Head of caudate nucleus (tissue), 42 donors: ENCODE measurements at regions not wholly inside any gene's neighbourhood (a gene's known extent, or its start where the extent isn't known, plus 50 kb on each side); places are given as distances from the start of the nearest gene placed in this dataset.

Experiments used
- DNase-seq, 42 donors: peaks; one replicate each; pipeline versions ENCODE4 v3.0.0 to v3.0.0-alpha.2; 2020 to 2021; ENCODE audit warnings: mixed read lengths in 7 of 42
- intact Hi-C: fragments of 100-400 bp; cut with DNase I; formaldehyde crosslinking; loops from one replicate; pipeline ENCODE4 v1.15.0; 2022

DNA sequence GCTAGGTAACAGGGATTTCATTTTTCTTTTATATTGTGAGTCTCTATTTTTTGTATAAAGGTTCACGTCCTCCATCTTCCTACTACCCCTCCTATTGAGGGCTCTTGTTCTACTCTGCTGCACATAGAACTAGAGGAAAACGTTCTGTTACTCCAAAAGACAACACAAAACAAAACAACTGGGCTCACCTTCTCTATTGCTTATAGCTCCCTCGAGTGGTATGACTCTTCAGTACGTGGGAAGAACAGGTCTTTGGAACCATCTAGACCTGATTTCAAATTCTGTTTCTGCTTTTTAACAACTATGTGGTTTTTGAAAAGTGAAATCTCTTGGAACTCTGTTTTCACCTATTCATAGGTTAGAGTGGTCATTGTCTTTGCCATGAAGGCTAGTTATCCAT lies 515.3 kb downstream of the SOX2 start:
- DNase-seq: no peak
- intact Hi-C loops: no loop called here

DNA sequence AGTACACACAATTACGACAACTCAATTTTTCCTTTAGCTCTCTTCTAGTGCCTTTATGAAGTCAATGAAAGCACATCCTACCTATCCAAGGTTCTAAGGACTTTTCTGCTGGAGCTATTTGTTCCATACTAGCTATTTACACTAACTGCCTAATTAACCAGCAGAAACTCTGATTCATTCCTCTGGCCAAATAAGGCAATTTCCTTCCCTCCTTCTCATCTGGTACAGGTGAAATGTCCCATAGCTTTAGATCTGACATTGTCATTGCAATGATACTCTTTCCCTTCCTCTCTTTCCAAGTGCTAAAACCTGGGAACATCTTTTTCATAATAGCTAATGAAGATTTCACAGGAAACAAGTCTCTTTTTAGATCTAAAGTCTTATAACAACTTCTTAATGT lies 521.7 kb downstream of the SOX2 start:
- DNase-seq: no peak
- intact Hi-C loops: no loop called here

DNA sequence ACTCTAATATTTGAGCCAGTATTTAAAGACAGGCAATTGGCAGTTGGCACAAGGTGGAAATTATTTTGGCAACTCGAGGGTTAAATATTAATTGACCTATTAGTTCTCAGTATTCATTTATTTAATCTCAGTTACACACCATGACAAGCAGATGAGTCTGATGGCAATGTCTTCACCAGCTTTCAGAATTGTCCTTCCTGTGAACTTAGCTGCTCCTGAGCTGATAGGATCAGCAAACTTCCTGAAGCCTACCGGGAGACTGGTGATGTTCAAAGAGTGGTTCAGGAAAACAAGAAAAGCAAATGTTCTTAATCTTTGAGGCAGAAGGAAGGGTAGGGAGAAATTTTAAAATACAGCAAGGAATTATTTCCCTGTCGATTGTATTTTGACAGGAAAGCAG lies 522.2 kb downstream of the SOX2 start:
- intact Hi-C loops: no loop called here

GRCh38 chr3:182234881-182235280 lies 523.2 kb downstream of the SOX2 start:
- intact Hi-C loops: loop anchor here (5.0 kb wide), 1 partner anchor 353 kb away; no protein-coding TSS in a partner anchor
- DNase-seq: no peak

More for the DNA sequence above, 522.2 kb downstream of the SOX2 start:
- no peak for DNase-seq

- intact Hi-C loops: loop anchor here (5.0 kb wide), 1 partner anchor 353 kb away; no protein-coding TSS in a partner anchor
- no peak for DNase-seq
These were observed 523.8 kb downstream of the SOX2 start for GRCh38 chr3:182235504-182235903.

GRCh38 chr3:182238126-182238525 lies 526.4 kb downstream of the SOX2 start:
- peak; percentile 10 to 82 (median 62) for DNase-seq
- intact Hi-C loops: loop anchor here (5.0 kb wide), 1 partner anchor 356 kb away; no protein-coding TSS in a partner anchor

DNA sequence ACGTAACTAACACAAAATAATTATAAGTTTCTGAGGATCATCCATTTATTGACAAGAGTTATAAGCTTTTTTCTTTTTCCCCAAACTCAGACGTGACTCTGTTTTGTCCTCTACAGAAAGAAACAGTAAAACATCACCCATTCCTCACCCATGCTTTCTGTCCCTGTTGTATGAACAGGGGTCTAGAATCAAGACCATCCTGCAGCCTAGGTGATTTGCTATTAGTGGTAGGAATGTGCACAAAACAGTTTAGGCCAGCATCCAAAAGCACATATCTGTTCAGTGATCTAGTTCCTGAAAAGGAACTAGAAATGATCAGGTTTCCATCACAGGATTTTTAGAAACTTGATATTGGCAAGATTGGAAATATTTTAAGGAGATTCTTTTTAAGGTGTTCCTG lies 527.6 kb downstream of the SOX2 start:
- intact Hi-C loops: loop anchor here (5.0 kb wide), 1 partner anchor 357 kb away; no protein-coding TSS in a partner anchor
- DNase-seq: no peak

DNA sequence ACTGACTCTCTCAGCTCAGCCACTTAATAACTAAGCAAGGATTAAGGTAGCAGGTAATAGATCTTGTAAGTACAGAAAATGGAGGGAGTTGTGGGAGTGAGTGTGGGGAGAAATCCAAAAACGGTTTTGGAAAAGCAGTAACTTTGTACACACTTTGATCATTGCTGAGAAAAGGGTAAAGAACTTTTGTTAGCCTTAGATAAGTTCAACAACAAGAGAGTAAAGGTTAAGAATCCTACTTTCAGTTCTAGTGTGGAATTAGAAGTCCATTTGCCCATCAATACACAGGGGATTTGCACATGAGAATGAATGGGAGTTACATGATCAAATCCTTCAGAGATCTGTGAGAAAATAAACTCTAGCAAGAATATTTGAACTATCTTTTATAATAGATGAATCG lies 528.7 kb downstream of the SOX2 start:
- no peak for DNase-seq
- intact Hi-C loops: no loop called here

GRCh38 chr3:182241196-182241765 lies 529.6 kb downstream of the SOX2 start:
- DNase-seq: no peak
- intact Hi-C loops: no loop called here

- peak; percentile 24 to 78 (median 56) for DNase-seq
These were observed 530.2 kb downstream of the SOX2 start for GRCh38 chr3:182241766-182242488.

GRCh38 chr3:182242489-182242942 lies 530.8 kb downstream of the SOX2 start:
- intact Hi-C loops: no loop called here
- no peak for DNase-seq

More at GRCh38 chr3:182241766-182242488, 530.2 kb downstream of the SOX2 start:
- intact Hi-C loops: no loop called here

GRCh38 chr3:182243625-182244024 lies 531.9 kb downstream of the SOX2 start:
- no peak for DNase-seq
- intact Hi-C loops: no loop called here

- intact Hi-C loops: no loop called here
- DNase-seq: peak in 26 of 42 donors; percentile 8 to 74 (median 46)
These were observed 532.7 kb downstream of the SOX2 start for GRCh38 chr3:182244222-182244971.

GRCh38 chr3:182245059-182245458 lies 533.3 kb downstream of the SOX2 start:
- intact Hi-C loops: no loop called here
- no peak for DNase-seq

- no peak for DNase-seq
- intact Hi-C loops: no loop called here
These were observed 535.1 kb downstream of the SOX2 start for GRCh38 chr3:182246870-182247269.

DNA sequence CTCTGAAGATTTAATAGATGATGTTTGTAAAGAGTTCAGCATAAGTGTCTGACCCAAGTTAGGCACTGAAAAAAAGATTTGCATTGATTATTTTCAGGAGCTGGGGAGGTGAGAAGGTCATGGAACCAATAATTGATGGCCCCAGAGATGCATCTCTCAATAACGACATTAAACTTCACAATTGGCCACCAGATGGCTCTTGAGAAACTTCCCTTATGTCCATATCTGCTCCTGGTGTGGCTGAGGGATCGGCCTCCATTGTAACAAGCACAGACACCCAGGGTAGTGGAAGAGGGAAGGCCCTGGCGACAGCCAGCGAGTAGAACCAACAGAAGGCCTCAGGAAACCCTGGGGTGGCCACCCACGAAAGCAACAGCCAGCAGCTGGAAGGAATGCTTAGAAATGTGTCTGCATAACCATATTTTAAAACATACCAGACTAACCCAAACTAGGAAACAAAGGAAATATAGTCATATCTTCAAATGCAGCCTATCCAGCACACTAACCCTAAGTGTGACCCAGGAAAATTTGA lies 536.7 kb downstream of the SOX2 start:
- intact Hi-C loops: no loop called here
- DNase-seq: no peak

GRCh38 chr3:182252802-182253201 lies 540.5 kb upstream of the ATP11B start:
- no peak for DNase-seq
- intact Hi-C loops: no loop called here

- intact Hi-C loops: loop anchor here (5.0 kb wide), 1 partner anchor 543 kb away; the partner anchor contains the start of gene SOX2
- peak in 1 of 42 donors; percentile 9 for DNase-seq
These were observed 538.1 kb upstream of the ATP11B start for GRCh38 chr3:182255158-182255557.

DNA sequence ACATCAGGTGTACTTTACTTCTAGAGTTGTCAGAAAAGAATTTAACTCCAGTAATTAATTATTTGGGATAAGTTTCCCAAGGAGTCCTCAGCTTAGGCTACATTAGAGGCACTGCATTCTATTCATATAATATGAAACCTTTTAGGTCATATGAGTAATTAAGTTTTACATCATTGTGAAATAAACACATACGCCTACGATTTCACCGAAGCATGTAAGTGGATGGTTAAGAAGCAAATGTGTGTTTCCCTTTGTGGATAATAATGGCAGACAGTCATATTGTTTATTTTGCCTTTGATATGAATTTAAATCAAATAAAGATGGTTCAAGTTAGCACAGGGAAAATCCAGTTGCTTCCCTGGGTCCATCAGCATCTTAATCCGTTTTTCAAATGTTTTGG lies 535.9 kb upstream of the ATP11B start:
- intact Hi-C loops: loop anchor here (5.0 kb wide), 1 partner anchor 545 kb away; the partner anchor contains the start of gene SOX2
- no peak for DNase-seq
